Peyer's patch (tissue), 4 donors: ENCODE measurements at regions not wholly inside any gene's neighbourhood (a gene's known extent, or its start where the extent isn't known, plus 50 kb on each side); places are given as distances from the start of the nearest gene placed in this dataset.
"Not testable (repeated sequence)": the region's sequence is repeated elsewhere in the genome, so short reads cannot be mapped to it uniquely, and the experiment has no call there.

Experiments used
- DNase-seq, 3 donors: peaks; one replicate each; pipeline ENCODE4 v3.0.0-alpha.2; 2017 to 2019
- H3K27ac ChIP-seq, 4 donors: fragments of 200-600 bp; sonication (generic); one replicate each; pipeline ENCODE4 v1.5.1; 2016 to 2019
- H3K27me3 ChIP-seq, 2 donors: fragments of 200-600 bp; sonication (generic); one replicate each; pipeline ENCODE4 v1.5.1; 2019
- H3K36me3 ChIP-seq, 3 donors: fragments of 200-600 bp; sonication (generic); one replicate each; pipeline ENCODE4 v1.5.1; 2016 to 2019
- H3K4me1 ChIP-seq, 4 donors: fragments of 200-600 bp; sonication (generic); one replicate each; pipeline ENCODE4 v1.5.1; 2016 to 2019
- H3K4me3 ChIP-seq, 4 donors: fragments of 200-600 bp; sonication (generic); 1 replicate in 3 of 4; 2 replicates in 1 of 4; pipeline ENCODE4 v1.5.1; 2016 to 2019; ENCODE audit warnings: mild to moderate bottlenecking in 1 of 4
- H3K9me3 ChIP-seq, 4 donors: fragments of 200-600 bp; sonication (generic); one replicate each; pipeline ENCODE4 v1.5.1; 2016 to 2019; ENCODE audit warnings: mild to moderate bottlenecking in 1 of 4
- CTCF ChIP-seq, 6 experiments: fragments of 450-650 bp in 4 of 6; fragments of 200-600 bp in 2 of 6; sonication (generic) in 1 of 6; IDR thresholded peaks; one replicate each; pipeline ENCODE4 v1.5.1; 2017 to 2019; ENCODE audit warnings: antibody characterized with exemption in 6 of 6, mild to moderate bottlenecking in 3 of 6, moderate library complexity in 1 of 6
- POLR2A ChIP-seq, 2 donors: fragments of 450-650 bp; IDR thresholded peaks; one replicate each; pipeline ENCODE4 v1.5.1; 2017; ENCODE audit warnings: antibody characterized with exemption in 2 of 2, mild to moderate bottlenecking in 2 of 2, moderate library complexity in 2 of 2

- Histone ChIP-seq H3K9me3 (no peaks in the 10 kb centered on the region), H3K27ac (no peak overlapping the region), H3K27me3 (no peaks in the 10 kb centered on the region), H3K4me3 (no peak overlapping the region), H3K36me3 (no peaks in the 10 kb centered on the region), H3K4me1 (no peaks in the 10 kb centered on the region)
- no peak for DNase-seq
- TF ChIP-seq POLR2A (IDR thresholded peaks at IDR 0.05) (no peak), CTCF (IDR thresholded peaks at IDR 0.05) (no peak)
Observed at GRCh38 chr11:45374653-45375059, 88.5 kb upstream of the SYT13 start.

- no peak for DNase-seq
- Histone ChIP-seq H3K36me3 (no peaks in the 10 kb centered on the region), H3K4me3 (no peak overlapping the region), H3K9me3 (no peaks in the 10 kb centered on the region), H3K27me3 (no peaks in the 10 kb centered on the region), H3K27ac (no peak overlapping the region), H3K4me1 (no peaks in the 10 kb centered on the region)
- TF ChIP-seq CTCF (IDR thresholded peaks at IDR 0.05) (no peak), POLR2A (IDR thresholded peaks at IDR 0.05) (no peak)
Observed at GRCh38 chr11:45374130-45374529, 88.0 kb upstream of the SYT13 start.

GRCh38 chr11:45373506-45374035 is 87.4 kb upstream of the SYT13 start:
- no peak for TF ChIP-seq CTCF (IDR thresholded peaks at IDR 0.05)
- TF ChIP-seq POLR2A (IDR thresholded peaks at IDR 0.05): no peak
- Histone ChIP-seq H3K36me3 (no peaks in the 10 kb centered on the region), H3K4me1 (no peaks in the 10 kb centered on the region), H3K4me3 (no peak overlapping the region), H3K27me3 (no peaks in the 10 kb centered on the region), H3K9me3 (no peaks in the 10 kb centered on the region), H3K27ac (no peak overlapping the region)
- no peak for DNase-seq

GRCh38 chr11:45372414-45372813 is 86.3 kb upstream of the SYT13 start:
- H3K27me3 ChIP-seq, H3K9me3 ChIP-seq, H3K4me1 ChIP-seq, H3K36me3 ChIP-seq, DNase-seq, H3K4me3 ChIP-seq, H3K27ac ChIP-seq: not testable (repeated sequence)

DNA sequence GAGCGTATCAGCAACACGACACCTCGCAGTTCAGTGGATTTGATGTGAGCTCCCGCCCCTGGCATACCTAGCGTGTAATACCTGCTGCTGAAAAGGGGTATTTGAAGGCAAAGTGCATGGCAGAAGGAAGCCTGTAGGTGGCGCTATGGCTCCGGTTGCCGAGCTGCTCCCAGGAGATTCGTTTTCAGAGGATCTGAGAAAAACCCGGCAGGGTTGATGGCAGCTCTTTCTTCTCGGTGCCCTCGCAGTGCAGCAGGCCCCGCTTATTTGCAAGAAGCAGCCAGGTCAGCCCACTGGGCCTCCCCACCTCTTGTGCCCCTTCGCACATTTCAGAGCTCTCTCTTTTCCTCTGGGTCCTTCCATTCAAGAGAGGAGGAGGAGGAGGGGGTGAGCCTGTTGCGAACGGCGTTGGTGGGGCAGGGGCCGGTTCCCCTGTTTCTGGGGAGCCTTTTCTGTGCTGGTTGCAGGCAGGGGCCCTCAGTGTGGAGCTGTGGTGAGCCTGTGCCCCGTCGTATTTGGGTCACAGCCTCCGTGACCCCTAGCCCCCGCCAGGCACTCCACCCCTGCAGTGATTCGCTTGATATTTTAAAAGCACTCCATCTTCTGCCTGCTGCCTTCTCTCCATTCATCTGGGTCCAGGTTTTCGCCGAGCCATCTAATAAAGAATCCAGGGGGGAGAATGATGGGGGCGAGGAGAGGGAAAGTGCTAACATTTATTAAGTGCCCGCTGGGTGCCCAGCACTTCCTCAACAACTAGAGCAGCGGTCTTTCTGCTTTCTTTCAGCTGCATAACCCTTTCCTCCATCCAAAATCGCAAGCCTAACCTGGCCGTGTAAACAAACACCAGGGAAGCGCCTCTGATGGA is 85.3 kb upstream of the SYT13 start:
- Histone ChIP-seq H3K36me3 (no peaks in the 10 kb centered on the region), H3K27ac (no peak overlapping the region), H3K9me3 (no peaks in the 10 kb centered on the region), H3K4me3 (no peak overlapping the region), H3K27me3 (no peaks in the 10 kb centered on the region), H3K4me1 (no peaks in the 10 kb centered on the region)
- peak; percentile 28 to 72 (median 64) for DNase-seq
- TF ChIP-seq POLR2A (IDR thresholded peaks at IDR 0.05): no peak
- peak; percentile 29 to 74 (median 60) for TF ChIP-seq CTCF (IDR thresholded peaks at IDR 0.05)

DNA sequence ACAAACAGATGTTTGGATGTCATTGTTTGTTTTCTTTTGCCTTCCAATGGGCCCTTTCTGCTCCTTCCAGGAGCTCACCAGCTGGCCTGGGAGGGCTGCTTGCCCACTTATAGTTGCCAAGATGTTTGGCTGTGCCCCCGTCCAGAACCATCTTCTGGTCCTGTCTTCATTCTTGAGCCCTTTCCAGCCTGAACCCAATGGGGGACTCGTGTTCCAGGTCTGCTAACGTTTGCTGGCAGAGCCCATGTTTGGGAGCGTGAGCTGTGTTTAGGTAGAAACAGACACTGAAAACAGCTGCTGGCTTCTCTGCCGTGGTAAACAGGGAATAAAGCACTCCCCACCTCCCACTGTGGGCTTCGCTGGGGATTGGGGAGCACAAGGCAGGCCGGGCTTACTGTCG is 83.2 kb upstream of the SYT13 start:
- no peak overlapping the region for H3K27ac ChIP-seq
- H3K27me3 ChIP-seq: no peaks in the 10 kb centered on the region
- H3K9me3 ChIP-seq: no peaks in the 10 kb centered on the region
- no peak for DNase-seq
- TF ChIP-seq POLR2A (IDR thresholded peaks at IDR 0.05) (no peak), CTCF (IDR thresholded peaks at IDR 0.05) (no peak)
- H3K36me3 ChIP-seq: no peaks in the 10 kb centered on the region
- H3K4me1 ChIP-seq: no peaks in the 10 kb centered on the region
- no peak overlapping the region for H3K4me3 ChIP-seq
